ENCODE measurements at regions not wholly inside any gene's neighbourhood (a gene's known extent, or its start where the extent isn't known, plus 50 kb on each side); places are given as distances from the start of the nearest gene placed in this dataset.

DNA sequence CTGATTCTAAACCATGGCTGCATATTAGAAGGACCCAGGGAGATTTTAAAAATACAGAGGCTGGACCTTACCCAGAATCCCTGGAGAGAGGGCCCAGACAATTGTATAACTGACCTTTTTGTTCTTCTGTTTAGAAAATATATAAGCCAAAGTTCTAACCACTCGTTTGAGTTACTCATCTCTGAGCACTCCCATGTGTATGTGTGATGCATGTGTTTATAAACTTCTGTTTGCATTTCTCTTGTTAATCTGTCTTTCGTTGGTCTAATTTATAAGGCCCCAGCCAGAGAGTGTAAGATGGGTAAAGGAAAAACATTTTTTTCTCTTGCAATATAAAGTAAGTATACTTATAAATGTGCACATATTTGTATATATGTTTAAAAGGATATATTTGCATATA is 443.9 kb downstream of the ZNF608 start:
- H3K27me3 ChIP-seq: no peaks in the 10 kb centered on the region
- no peak overlapping the region for H3K4me3 ChIP-seq
- no peaks in the 10 kb centered on the region for H3K36me3 ChIP-seq
- TF ChIP-seq POLR2A (IDR thresholded peaks at IDR 0.05): no peak
- TF ChIP-seq, protein P1, sequence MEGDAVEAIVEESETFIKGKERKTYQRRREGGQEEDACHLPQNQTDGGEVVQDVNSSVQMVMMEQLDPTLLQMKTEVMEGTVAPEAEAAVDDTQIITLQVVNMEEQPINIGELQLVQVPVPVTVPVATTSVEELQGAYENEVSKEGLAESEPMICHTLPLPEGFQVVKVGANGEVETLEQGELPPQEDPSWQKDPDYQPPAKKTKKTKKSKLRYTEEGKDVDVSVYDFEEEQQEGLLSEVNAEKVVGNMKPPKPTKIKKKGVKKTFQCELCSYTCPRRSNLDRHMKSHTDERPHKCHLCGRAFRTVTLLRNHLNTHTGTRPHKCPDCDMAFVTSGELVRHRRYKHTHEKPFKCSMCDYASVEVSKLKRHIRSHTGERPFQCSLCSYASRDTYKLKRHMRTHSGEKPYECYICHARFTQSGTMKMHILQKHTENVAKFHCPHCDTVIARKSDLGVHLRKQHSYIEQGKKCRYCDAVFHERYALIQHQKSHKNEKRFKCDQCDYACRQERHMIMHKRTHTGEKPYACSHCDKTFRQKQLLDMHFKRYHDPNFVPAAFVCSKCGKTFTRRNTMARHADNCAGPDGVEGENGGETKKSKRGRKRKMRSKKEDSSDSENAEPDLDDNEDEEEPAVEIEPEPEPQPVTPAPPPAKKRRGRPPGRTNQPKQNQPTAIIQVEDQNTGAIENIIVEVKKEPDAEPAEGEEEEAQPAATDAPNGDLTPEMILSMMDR (IDR thresholded peaks at IDR 0.05): no peak
- no peaks in the 10 kb centered on the region for H3K9me3 ChIP-seq
- H3K27ac ChIP-seq: no peak overlapping the region
- no peak for DNase-seq
- no peaks in the 10 kb centered on the region for H3K4me1 ChIP-seq

DNA sequence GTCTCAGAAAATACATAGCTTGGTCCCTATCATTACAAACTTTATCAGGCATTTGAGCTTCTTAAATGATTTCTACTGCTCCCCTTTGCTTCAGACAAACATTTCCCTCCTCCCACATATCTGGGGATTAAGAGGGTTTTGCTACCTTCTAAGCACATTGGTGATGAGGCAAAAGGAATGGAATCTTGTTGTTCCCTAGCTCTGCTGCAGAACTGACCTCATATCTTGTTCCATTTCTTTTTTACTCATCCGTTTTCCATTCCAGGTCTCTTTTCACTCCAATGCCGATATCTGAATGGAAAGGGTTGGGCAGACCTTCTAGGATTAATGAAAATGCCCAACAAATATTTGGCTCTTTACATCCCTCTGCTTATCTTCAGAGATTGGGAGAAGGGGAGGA is 444.6 kb downstream of the ZNF608 start:
- TF ChIP-seq, protein P1 (IDR thresholded peaks at IDR 0.05): no peak
- no peak for TF ChIP-seq POLR2A (IDR thresholded peaks at IDR 0.05)
- Histone ChIP-seq H3K4me3 (no peak overlapping the region), H3K9me3 (no peaks in the 10 kb centered on the region), H3K27me3 (no peaks in the 10 kb centered on the region), H3K27ac (no peak overlapping the region), H3K36me3 (no peaks in the 10 kb centered on the region), H3K4me1 (no peaks in the 10 kb centered on the region)
- no peak for DNase-seq

DNA sequence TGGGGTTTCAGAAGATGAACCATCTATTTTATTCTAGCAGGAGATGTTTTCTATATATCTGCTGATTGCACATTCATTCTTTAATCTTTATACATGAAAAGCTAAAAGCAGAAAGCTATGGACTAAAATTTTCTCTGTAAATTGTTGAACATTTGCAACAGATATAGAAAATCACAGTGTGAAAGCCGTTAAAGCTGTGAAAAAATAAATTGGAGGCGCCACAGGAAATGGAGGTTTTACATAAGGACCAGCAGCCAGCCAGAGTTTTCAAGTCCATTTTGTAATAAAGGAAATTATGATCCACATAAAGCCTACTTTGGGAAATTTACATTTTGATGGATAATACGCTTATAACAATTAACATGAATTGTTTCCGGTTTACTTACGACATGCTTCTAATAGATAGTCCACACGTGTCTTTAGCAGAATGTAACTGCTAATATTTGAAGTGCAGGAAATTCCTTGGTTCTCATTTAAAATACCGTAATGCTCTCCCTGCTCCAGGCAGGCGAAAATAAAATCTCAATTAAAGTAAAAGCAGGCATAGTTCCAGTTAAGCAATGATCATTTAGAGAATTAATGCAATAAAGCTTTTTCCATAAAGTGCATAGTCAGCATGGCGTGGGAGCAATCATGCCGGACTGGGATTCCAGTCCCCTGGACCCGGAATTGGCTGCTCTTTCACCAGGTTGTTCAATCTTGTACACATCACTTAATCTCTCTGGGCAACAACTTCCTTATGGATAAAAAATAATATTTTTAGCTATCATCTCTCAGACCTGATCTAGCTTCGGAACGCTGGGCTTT is 445.4 kb downstream of the ZNF608 start:
- DNase-seq: no peak
- no peaks in the 10 kb centered on the region for H3K4me1 ChIP-seq
- no peaks in the 10 kb centered on the region for H3K36me3 ChIP-seq
- no peaks in the 10 kb centered on the region for H3K9me3 ChIP-seq
- no peaks in the 10 kb centered on the region for H3K27me3 ChIP-seq
- no peak overlapping the region for H3K4me3 ChIP-seq
- no peak for TF ChIP-seq POLR2A (IDR thresholded peaks at IDR 0.05)
- TF ChIP-seq, protein P1 (IDR thresholded peaks at IDR 0.05): no peak
- no peak overlapping the region for H3K27ac ChIP-seq

DNA sequence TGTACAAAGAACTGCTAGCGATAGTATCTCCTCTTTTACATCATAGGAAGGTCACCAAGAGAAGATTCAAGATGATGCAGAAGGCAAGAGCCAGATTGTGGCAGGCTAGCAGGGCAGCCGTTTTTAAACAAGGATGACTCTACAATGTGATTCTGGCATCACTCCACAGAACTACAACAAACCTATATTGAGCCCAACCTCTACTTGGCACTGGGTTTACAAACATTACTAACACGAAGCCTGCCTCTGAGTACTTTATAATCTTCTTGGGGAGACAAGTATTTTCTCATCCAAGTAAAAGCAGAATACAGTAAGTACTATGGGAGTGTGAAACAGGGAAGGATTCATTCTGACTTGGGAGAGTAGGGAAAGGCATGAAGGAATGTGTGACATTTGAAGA is 448.6 kb downstream of the ZNF608 start:
- Histone ChIP-seq H3K36me3 (no peaks in the 10 kb centered on the region), H3K9me3 (no peaks in the 10 kb centered on the region), H3K4me3 (no peak overlapping the region), H3K27ac (no peak overlapping the region), H3K4me1 (no peaks in the 10 kb centered on the region), H3K27me3 (no peaks in the 10 kb centered on the region)
- no peak for TF ChIP-seq POLR2A (IDR thresholded peaks at IDR 0.05)
- TF ChIP-seq, protein P1 (IDR thresholded peaks at IDR 0.05): no peak
- no peak for DNase-seq

DNA sequence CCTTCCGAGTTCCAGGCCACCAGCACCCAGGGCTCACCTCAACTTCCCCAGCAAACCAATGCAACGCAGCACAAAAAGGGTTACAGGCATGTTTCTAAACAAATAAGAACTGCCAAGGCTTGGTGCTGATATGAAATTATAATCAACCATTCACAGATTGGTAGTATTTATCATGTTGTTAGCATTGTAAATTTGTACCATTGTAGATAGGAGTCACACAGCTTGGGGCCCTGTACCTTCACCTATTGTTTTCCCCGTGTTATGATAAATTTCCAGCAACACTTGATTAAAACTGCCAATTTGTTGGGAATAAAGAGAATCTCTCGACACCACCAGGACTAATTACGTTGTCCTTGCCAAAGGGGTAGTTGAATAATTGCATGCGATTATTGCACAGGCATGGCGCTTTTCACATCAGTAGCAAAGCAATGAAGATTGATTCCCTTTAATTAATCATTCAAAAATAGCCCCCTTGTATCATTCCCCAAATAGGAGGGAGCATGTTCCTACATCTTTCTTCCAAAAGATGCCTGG is 454.1 kb downstream of the ZNF608 start:
- no peak for TF ChIP-seq POLR2A (IDR thresholded peaks at IDR 0.05)
- TF ChIP-seq, protein P1 (IDR thresholded peaks at IDR 0.05): no peak
- H3K36me3 ChIP-seq: no peaks in the 10 kb centered on the region
- no peak overlapping the region for H3K4me3 ChIP-seq
- H3K27me3 ChIP-seq: no peaks in the 10 kb centered on the region
- no peaks in the 10 kb centered on the region for H3K9me3 ChIP-seq
- DNase-seq: no peak
- no peak overlapping the region for H3K27ac ChIP-seq
- no peaks in the 10 kb centered on the region for H3K4me1 ChIP-seq
